ENCODE measurements at regions not wholly inside any gene's neighbourhood (a gene's known extent, or its start where the extent isn't known, plus 50 kb on each side); places are given as distances from the start of the nearest gene placed in this dataset.

DNA sequence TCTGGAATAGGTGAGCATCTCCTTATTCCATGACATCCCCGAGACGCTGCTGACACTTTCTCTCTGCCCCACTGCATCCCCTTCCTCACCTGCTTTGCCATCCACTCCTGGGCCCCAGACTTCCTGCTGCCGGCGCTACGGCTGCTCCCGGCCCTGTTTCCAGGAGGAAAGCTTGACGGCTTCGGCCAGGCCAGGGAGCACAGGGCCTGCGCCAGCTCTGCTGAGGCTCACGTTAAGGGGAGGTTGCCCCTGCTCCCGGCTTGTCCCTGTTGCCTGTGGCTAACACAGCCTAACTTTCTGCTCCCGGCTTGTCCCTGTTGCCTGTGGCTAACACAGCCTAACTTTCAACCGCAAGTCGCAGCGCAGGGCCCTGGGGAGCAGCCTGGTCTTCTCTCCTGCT, 177.3 kb upstream of the RGMA start:
- intact Hi-C loops (cut with DNase I): no loop called here
- H3K4me3 ChIP-seq: no peak overlapping the region
- no peak for TF ChIP-seq CTCF (IDR thresholded peaks at IDR 0.05)
- TF ChIP-seq POLR2A (IDR thresholded peaks at IDR 0.05): no peak
- ATAC-seq: no peak
- no peaks in the 10 kb centered on the region for H3K4me1 ChIP-seq
- H3K9me3 ChIP-seq: no peaks in the 10 kb centered on the region
- H3K27ac ChIP-seq: no peak overlapping the region
- H3K27me3 ChIP-seq: no peaks in the 10 kb centered on the region
- DNase-seq: no peak
- WGBS, 2 donors: 94 to 96% methylated on average over 9 to 14 of the region's 15 CpGs
- no peaks in the 10 kb centered on the region for H3K36me3 ChIP-seq (replicated peaks in 1 of 2; ENCODE audit: insufficient read depth in 1 of 2, low read depth in 2 of 2)

DNA sequence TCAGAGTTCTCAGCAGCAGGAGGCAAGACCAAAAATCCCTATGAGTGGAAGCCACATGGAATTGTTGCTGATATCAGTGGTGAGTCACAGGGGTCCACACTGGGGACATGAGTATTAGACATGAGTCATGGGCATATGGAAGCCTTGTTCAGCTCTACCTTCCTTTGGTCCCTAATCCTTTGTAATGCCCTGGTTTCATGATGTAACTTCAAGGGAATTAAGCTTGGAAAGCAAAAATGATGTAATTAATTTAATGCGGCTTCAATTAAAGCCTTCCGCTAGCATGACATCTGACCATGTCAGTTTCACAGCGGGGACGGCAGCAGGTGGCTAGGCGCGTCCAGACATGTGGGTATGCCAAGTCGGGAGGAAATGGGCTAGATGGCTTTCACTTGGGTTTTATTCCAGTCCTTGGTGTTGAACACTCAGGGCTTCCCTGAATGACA, 176.1 kb upstream of the RGMA start:
- 90 to 95% methylated on average over 7 of the region's 7 CpGs for WGBS, 2 donors
- Histone ChIP-seq H3K4me3 (no peak overlapping the region), H3K4me1 (no peaks in the 10 kb centered on the region), H3K36me3 (replicated peaks in 1 of 2; ENCODE audit: insufficient read depth in 1 of 2, low read depth in 2 of 2) (no peaks in the 10 kb centered on the region), H3K9me3 (no peaks in the 10 kb centered on the region), H3K27ac (no peak overlapping the region), H3K27me3 (no peaks in the 10 kb centered on the region)
- intact Hi-C loops (cut with DNase I): no loop called here
- DNase-seq (no peak), ATAC-seq (no peak)
- TF ChIP-seq CTCF (IDR thresholded peaks at IDR 0.05) (no peak), POLR2A (IDR thresholded peaks at IDR 0.05) (no peak)

- no peaks in the 10 kb centered on the region for H3K27me3 ChIP-seq
- WGBS, 2 donors: 80 to 91% methylated on average over 4 of the region's 4 CpGs
- no peak overlapping the region for H3K27ac ChIP-seq
- TF ChIP-seq CTCF (IDR thresholded peaks at IDR 0.05): no peak
- no peak for TF ChIP-seq POLR2A (IDR thresholded peaks at IDR 0.05)
- ATAC-seq (no peak), DNase-seq (no peak)
- H3K9me3 ChIP-seq: no peaks in the 10 kb centered on the region
- H3K36me3 ChIP-seq (replicated peaks in 1 of 2; ENCODE audit: insufficient read depth in 1 of 2, low read depth in 2 of 2): no peaks in the 10 kb centered on the region
- intact Hi-C loops (cut with DNase I): no loop called here
- H3K4me3 ChIP-seq: no peak overlapping the region
- H3K4me1 ChIP-seq: no peaks in the 10 kb centered on the region
Observed at GRCh38 chr15:93261845-93262244, 172.8 kb upstream of the RGMA start.

GRCh38 chr15:93257920-93258319, 168.9 kb upstream of the RGMA start:
- intact Hi-C loops (cut with DNase I): no loop called here
- DNase-seq: peak in 1 of 4 donors; percentile 27
- TF ChIP-seq POLR2A (IDR thresholded peaks at IDR 0.05) (no peak), CTCF (IDR thresholded peaks at IDR 0.05) (no peak)
- Histone ChIP-seq H3K27ac (no peak overlapping the region), H3K27me3 (no peaks in the 10 kb centered on the region), H3K36me3 (replicated peaks in 1 of 2; ENCODE audit: insufficient read depth in 1 of 2, low read depth in 2 of 2) (no peaks in the 10 kb centered on the region), H3K4me3 (no peak overlapping the region), H3K4me1 (no peaks in the 10 kb centered on the region), H3K9me3 (no peaks in the 10 kb centered on the region)
- no peak for ATAC-seq
- 80 to 91% methylated on average over 3 of the region's 3 CpGs for WGBS, 2 donors

DNA sequence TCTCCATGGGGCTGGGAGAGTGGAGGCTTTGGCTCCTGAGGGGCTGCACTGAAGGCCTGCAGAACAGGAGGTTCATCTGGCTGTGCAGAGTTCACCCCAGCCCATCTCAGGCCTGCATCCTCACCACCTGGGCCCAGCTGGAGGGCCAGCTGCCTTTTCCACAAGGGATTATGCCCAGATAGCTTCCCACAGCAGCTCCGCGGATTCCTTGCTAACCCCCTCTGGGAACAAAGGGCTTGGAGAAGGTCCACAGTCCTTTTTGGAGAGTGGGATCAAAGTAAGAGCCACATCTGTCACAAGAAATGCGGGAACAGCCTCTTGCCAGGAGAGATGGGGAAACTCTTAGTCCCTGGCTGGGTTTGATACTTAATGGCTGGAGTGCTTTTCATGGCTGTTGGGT, 164.7 kb upstream of the RGMA start:
- H3K4me1 ChIP-seq: no peaks in the 10 kb centered on the region
- no peak for ATAC-seq
- WGBS, 2 donors: 89% methylated on average over 3 of the region's 3 CpGs; no CpG with 5 or more reads in 1 of the 2 donors
- no peak overlapping the region for H3K27ac ChIP-seq
- no peak for DNase-seq
- no peaks in the 10 kb centered on the region for H3K27me3 ChIP-seq
- intact Hi-C loops (cut with DNase I): no loop called here
- no peak for TF ChIP-seq POLR2A (IDR thresholded peaks at IDR 0.05)
- TF ChIP-seq CTCF (IDR thresholded peaks at IDR 0.05): no peak
- no peaks in the 10 kb centered on the region for H3K9me3 ChIP-seq
- H3K36me3 ChIP-seq (replicated peaks in 1 of 2; ENCODE audit: insufficient read depth in 1 of 2, low read depth in 2 of 2): no peaks in the 10 kb centered on the region
- no peak overlapping the region for H3K4me3 ChIP-seq
